ENCODE measurements at regions not wholly inside any gene's neighbourhood (a gene's known extent, or its start where the extent isn't known, plus 50 kb on each side); places are given as distances from the start of the nearest gene placed in this dataset.
"Not testable (repeated sequence)": the region's sequence is repeated elsewhere in the genome, so short reads cannot be mapped to it uniquely, and the experiment has no call there.

- no peaks in the 10 kb centered on the region for H3K36me3 ChIP-seq (ENCODE audit: control insufficient read depth in 1 of 2, insufficient read depth in 2 of 2, low read length in 2 of 2)
- no peaks in the 10 kb centered on the region for H3K4me1 ChIP-seq (ENCODE audit: control insufficient read depth in 1 of 2, insufficient read depth in 2 of 2, low read length in 2 of 2)
- H3K4me3 ChIP-seq (ENCODE audit: low read depth in 1 of 2, low read length in 2 of 2), result no peak overlapping the region
- no peaks in the 10 kb centered on the region for H3K9me3 ChIP-seq (ENCODE audit: control insufficient read depth in 1 of 2, low read length in 2 of 2)
- H3K27me3 ChIP-seq (ENCODE audit: low read depth, low read length), result no peaks in the 10 kb centered on the region
- no peak overlapping the region for H3K27ac ChIP-seq (ENCODE audit: low read length)
Observed at GRCh38 chr11:112620621-112621394, 340.4 kb upstream of the NCAM1 start.

- H3K4me1 ChIP-seq (ENCODE audit: control insufficient read depth in 1 of 2, insufficient read depth in 2 of 2, low read length in 2 of 2), result no peaks in the 10 kb centered on the region
Observed at GRCh38 chr11:112623057-112623456, 338.2 kb upstream of the NCAM1 start.

GRCh38 chr11:112624431-112624830 is 336.8 kb upstream of the NCAM1 start:
- Histone ChIP-seq H3K4me3 (ENCODE audit: low read depth in 1 of 2, low read length in 2 of 2) (no peak overlapping the region), H3K4me1 (ENCODE audit: control insufficient read depth in 1 of 2, insufficient read depth in 2 of 2, low read length in 2 of 2) (no peaks in the 10 kb centered on the region), H3K27ac (ENCODE audit: low read length) (no peak overlapping the region), H3K27me3 (ENCODE audit: low read depth, low read length) (no peaks in the 10 kb centered on the region), H3K9me3 (ENCODE audit: control insufficient read depth in 1 of 2, low read length in 2 of 2) (no peaks in the 10 kb centered on the region), H3K36me3 (ENCODE audit: control insufficient read depth in 1 of 2, insufficient read depth in 2 of 2, low read length in 2 of 2) (no peaks in the 10 kb centered on the region)

More at GRCh38 chr11:112623057-112623456, 338.2 kb upstream of the NCAM1 start:
- no peaks in the 10 kb centered on the region for H3K36me3 ChIP-seq (ENCODE audit: control insufficient read depth in 1 of 2, insufficient read depth in 2 of 2, low read length in 2 of 2)
- H3K27me3 ChIP-seq (ENCODE audit: low read depth, low read length), result no peaks in the 10 kb centered on the region
- H3K27ac ChIP-seq (ENCODE audit: low read length), result no peak overlapping the region
- H3K4me3 ChIP-seq (ENCODE audit: low read depth in 1 of 2, low read length in 2 of 2), result no peak overlapping the region
- no peaks in the 10 kb centered on the region for H3K9me3 ChIP-seq (ENCODE audit: control insufficient read depth in 1 of 2, low read length in 2 of 2)

GRCh38 chr11:112624971-112625370 is 336.2 kb upstream of the NCAM1 start:
- H3K27me3 ChIP-seq (ENCODE audit: low read depth, low read length); H3K36me3 ChIP-seq (ENCODE audit: control insufficient read depth in 1 of 2, insufficient read depth in 2 of 2, low read length in 2 of 2); H3K27ac ChIP-seq (ENCODE audit: low read length); H3K4me3 ChIP-seq (ENCODE audit: low read depth in 1 of 2, low read length in 2 of 2); H3K4me1 ChIP-seq (ENCODE audit: control insufficient read depth in 1 of 2, insufficient read depth in 2 of 2, low read length in 2 of 2); H3K9me3 ChIP-seq (ENCODE audit: control insufficient read depth in 1 of 2, low read length in 2 of 2): not testable (repeated sequence)

GRCh38 chr11:112625814-112626213 is 335.4 kb upstream of the NCAM1 start:
- Histone ChIP-seq H3K27ac (ENCODE audit: low read length) (no peak overlapping the region), H3K4me3 (ENCODE audit: low read depth in 1 of 2, low read length in 2 of 2) (no peak overlapping the region), H3K4me1 (ENCODE audit: control insufficient read depth in 1 of 2, insufficient read depth in 2 of 2, low read length in 2 of 2) (no peaks in the 10 kb centered on the region), H3K9me3 (ENCODE audit: control insufficient read depth in 1 of 2, low read length in 2 of 2) (no peaks in the 10 kb centered on the region), H3K27me3 (ENCODE audit: low read depth, low read length) (no peaks in the 10 kb centered on the region), H3K36me3 (ENCODE audit: control insufficient read depth in 1 of 2, insufficient read depth in 2 of 2, low read length in 2 of 2) (no peaks in the 10 kb centered on the region)

- H3K36me3 ChIP-seq (ENCODE audit: control insufficient read depth in 1 of 2, insufficient read depth in 2 of 2, low read length in 2 of 2), result no peaks in the 10 kb centered on the region
- no peak overlapping the region for H3K4me3 ChIP-seq (ENCODE audit: low read depth in 1 of 2, low read length in 2 of 2)
- no peaks in the 10 kb centered on the region for H3K27me3 ChIP-seq (ENCODE audit: low read depth, low read length)
- no peaks in the 10 kb centered on the region for H3K4me1 ChIP-seq (ENCODE audit: control insufficient read depth in 1 of 2, insufficient read depth in 2 of 2, low read length in 2 of 2)
- H3K9me3 ChIP-seq (ENCODE audit: control insufficient read depth in 1 of 2, low read length in 2 of 2), result no peaks in the 10 kb centered on the region
- H3K27ac ChIP-seq (ENCODE audit: low read length), result no peak overlapping the region
Observed at GRCh38 chr11:112626731-112627130, 334.5 kb upstream of the NCAM1 start.

GRCh38 chr11:112627588-112628045 is 333.6 kb upstream of the NCAM1 start:
- Histone ChIP-seq H3K9me3 (ENCODE audit: control insufficient read depth in 1 of 2, low read length in 2 of 2) (no peaks in the 10 kb centered on the region), H3K4me3 (ENCODE audit: low read depth in 1 of 2, low read length in 2 of 2) (no peak overlapping the region), H3K27me3 (ENCODE audit: low read depth, low read length) (no peaks in the 10 kb centered on the region), H3K36me3 (ENCODE audit: control insufficient read depth in 1 of 2, insufficient read depth in 2 of 2, low read length in 2 of 2) (no peaks in the 10 kb centered on the region), H3K4me1 (ENCODE audit: control insufficient read depth in 1 of 2, insufficient read depth in 2 of 2, low read length in 2 of 2) (no peaks in the 10 kb centered on the region), H3K27ac (ENCODE audit: low read length) (no peak overlapping the region)

GRCh38 chr11:112628676-112629075 is 332.5 kb upstream of the NCAM1 start:
- H3K4me3 ChIP-seq (ENCODE audit: low read depth in 1 of 2, low read length in 2 of 2), result no peak overlapping the region
- H3K27ac ChIP-seq (ENCODE audit: low read length), result no peak overlapping the region
- H3K9me3 ChIP-seq (ENCODE audit: control insufficient read depth in 1 of 2, low read length in 2 of 2), result no peaks in the 10 kb centered on the region
- no peaks in the 10 kb centered on the region for H3K4me1 ChIP-seq (ENCODE audit: control insufficient read depth in 1 of 2, insufficient read depth in 2 of 2, low read length in 2 of 2)
- no peaks in the 10 kb centered on the region for H3K36me3 ChIP-seq (ENCODE audit: control insufficient read depth in 1 of 2, insufficient read depth in 2 of 2, low read length in 2 of 2)
- no peaks in the 10 kb centered on the region for H3K27me3 ChIP-seq (ENCODE audit: low read depth, low read length)

- Histone ChIP-seq H3K4me3 (ENCODE audit: low read depth in 1 of 2, low read length in 2 of 2) (no peak overlapping the region), H3K9me3 (ENCODE audit: control insufficient read depth in 1 of 2, low read length in 2 of 2) (no peaks in the 10 kb centered on the region), H3K27me3 (ENCODE audit: low read depth, low read length) (no peaks in the 10 kb centered on the region), H3K27ac (ENCODE audit: low read length) (no peak overlapping the region), H3K4me1 (ENCODE audit: control insufficient read depth in 1 of 2, insufficient read depth in 2 of 2, low read length in 2 of 2) (no peaks in the 10 kb centered on the region), H3K36me3 (ENCODE audit: control insufficient read depth in 1 of 2, insufficient read depth in 2 of 2, low read length in 2 of 2) (no peaks in the 10 kb centered on the region)
Observed at GRCh38 chr11:112630496-112630895, 330.7 kb upstream of the NCAM1 start.

GRCh38 chr11:112631333-112631732 is 329.9 kb upstream of the NCAM1 start:
- Histone ChIP-seq H3K27ac (ENCODE audit: low read length) (no peak overlapping the region), H3K4me1 (ENCODE audit: control insufficient read depth in 1 of 2, insufficient read depth in 2 of 2, low read length in 2 of 2) (no peaks in the 10 kb centered on the region), H3K9me3 (ENCODE audit: control insufficient read depth in 1 of 2, low read length in 2 of 2) (no peaks in the 10 kb centered on the region), H3K36me3 (ENCODE audit: control insufficient read depth in 1 of 2, insufficient read depth in 2 of 2, low read length in 2 of 2) (no peaks in the 10 kb centered on the region), H3K4me3 (ENCODE audit: low read depth in 1 of 2, low read length in 2 of 2) (no peak overlapping the region), H3K27me3 (ENCODE audit: low read depth, low read length) (no peaks in the 10 kb centered on the region)

- H3K36me3 ChIP-seq (ENCODE audit: control insufficient read depth in 1 of 2, insufficient read depth in 2 of 2, low read length in 2 of 2), result no peaks in the 10 kb centered on the region
- no peaks in the 10 kb centered on the region for H3K4me1 ChIP-seq (ENCODE audit: control insufficient read depth in 1 of 2, insufficient read depth in 2 of 2, low read length in 2 of 2)
- H3K27me3 ChIP-seq (ENCODE audit: low read depth, low read length), result no peaks in the 10 kb centered on the region
- no peak overlapping the region for H3K4me3 ChIP-seq (ENCODE audit: low read depth in 1 of 2, low read length in 2 of 2)
- H3K9me3 ChIP-seq (ENCODE audit: control insufficient read depth in 1 of 2, low read length in 2 of 2), result no peaks in the 10 kb centered on the region
- no peak overlapping the region for H3K27ac ChIP-seq (ENCODE audit: low read length)
Observed at GRCh38 chr11:112632866-112633505, 328.2 kb upstream of the NCAM1 start.

Measured in muscle layer of duodenum (tissue), 2 donors.